H1 (cell line): ENCODE measurements at regions not wholly inside any gene's neighbourhood (a gene's known extent, or its start where the extent isn't known, plus 50 kb on each side); places are given as distances from the start of the nearest gene placed in this dataset.

ENCODE experiments used
- CTCF ChIA-PET: fragments of 300-600 bp; sonication (Branson Sonifier 250); formaldehyde crosslinking; loops from one replicate; lab custom pipeline; 2021; ENCODE audit not compliant: partially characterized antibody; lab: Charles Lee
- POLR2A ChIA-PET: fragments of 300-600 bp; sonication (Branson Sonifier 250); formaldehyde crosslinking; loops from one replicate; lab custom pipeline; 2021; ENCODE audit warnings: inconsistent platforms; ENCODE audit not compliant: partially characterized antibody; lab: Charles Lee
- DNase-seq, 2 experiments: peaks; one replicate each; pipeline versions ENCODE4 v3.0.0 to v3.0.0-alpha.2; 2010 to 2022; ENCODE audit warnings: low spot score in 2 of 2, low read depth in 1 of 2, mixed read lengths in 1 of 2
- FAIRE-seq: peaks from 2 replicates; lab custom pipeline; 2011; peaks lifted over from hg19 to GRCh38; lab: Jason Lieb, UNC
- H2AFZ ChIP-seq: 2 replicates; pipeline ENCODE4 v1.8.1; 2012; ENCODE audit warnings: low read length, inconsistent platforms
- H2AK5ac ChIP-seq: 2 replicates; pipeline ENCODE4 v1.6.1; 2013; ENCODE audit warnings: low read depth, low read length
- H2BK120ac ChIP-seq: replicated peaks from 2 replicates; pipeline ENCODE3; 2013; ENCODE audit warnings: low read depth, low read length, inconsistent platforms
- H2BK12ac ChIP-seq: 2 replicates; pipeline ENCODE4 v1.6.1; 2013; ENCODE audit warnings: low read depth, low read length
- H2BK15ac ChIP-seq: 2 replicates; pipeline ENCODE4 v1.6.1; 2013; ENCODE audit warnings: low read length
- H2BK20ac ChIP-seq: 2 replicates; pipeline ENCODE4 v1.6.1; 2013; ENCODE audit warnings: low read length
- H2BK5ac ChIP-seq: 2 replicates; pipeline ENCODE4 v1.6.1; 2013; ENCODE audit warnings: low read depth, low read length
- H3K14ac ChIP-seq: 2 replicates; pipeline ENCODE4 v1.6.1; 2013; ENCODE audit warnings: inconsistent platforms; ENCODE audit not compliant: insufficient read length
- H3K18ac ChIP-seq: 2 replicates; pipeline ENCODE4 v1.6.1; 2013; ENCODE audit warnings: low read length; ENCODE audit errors: extremely low read depth
- H3K23ac ChIP-seq: 2 replicates; pipeline ENCODE4 v1.6.1; 2013; ENCODE audit warnings: inconsistent platforms; ENCODE audit not compliant: insufficient read length
- H3K23me2 ChIP-seq: 2 replicates; pipeline ENCODE4 v1.6.1; 2013; ENCODE audit warnings: low read depth, low read length
- H3K27ac ChIP-seq: 2 replicates; pipeline ENCODE4 v1.6.1; 2011; ENCODE audit warnings: low read depth, low read length, inconsistent platforms
- H3K27me3 ChIP-seq, 4 experiments: replicated peaks in 1 of 4; 1 replicate in 1 of 4; 2 replicates in 3 of 4; pipeline versions ENCODE4 v1.6.1 to v1.8.1; 2011 to 2013; ENCODE audit warnings: low read length in 3 of 4, mild to moderate bottlenecking in 3 of 4, inconsistent platforms in 2 of 4, mixed read lengths in 2 of 4, moderate library complexity in 1 of 4; ENCODE audit not compliant: control insufficient read depth in 3 of 4, insufficient read depth in 3 of 4; ENCODE audit errors: extremely low read depth in 1 of 4
- H3K36me3 ChIP-seq, 4 experiments: 2 replicates each; pipeline versions ENCODE4 v1.6.1 to v1.8.1; 2011 to 2013; ENCODE audit warnings: mild to moderate bottlenecking in 4 of 4, low read length in 3 of 4, moderate library complexity in 2 of 4, control low read depth in 1 of 4, inconsistent platforms in 1 of 4; ENCODE audit not compliant: insufficient read depth in 4 of 4, control insufficient read depth in 2 of 4
- H3K4ac ChIP-seq: replicated peaks from 2 replicates; pipeline ENCODE3; 2013; ENCODE audit warnings: low read length, low read depth, mixed read lengths, inconsistent platforms; ENCODE audit not compliant: insufficient read length
- H3K4me1 ChIP-seq, 4 experiments: replicated peaks in 1 of 4; 1 replicate in 1 of 4; 2 replicates in 3 of 4; pipeline versions ENCODE4 v1.6.1 to v1.8.1; 2011 to 2013; ENCODE audit warnings: low read length in 3 of 4, inconsistent platforms in 2 of 4, mixed read lengths in 1 of 4; ENCODE audit not compliant: insufficient read depth in 4 of 4, control insufficient read depth in 3 of 4
- H3K4me2 ChIP-seq, 2 experiments: 2 replicates each; pipeline versions ENCODE4 v1.6.1 to v1.8.1; 2011 to 2013; ENCODE audit warnings: low read depth in 2 of 2, low read length in 2 of 2, control low read depth in 1 of 2, inconsistent platforms in 1 of 2, mild to moderate bottlenecking in 1 of 2; ENCODE audit not compliant: insufficient read depth in 1 of 2
- H3K4me3 ChIP-seq, 4 experiments: fragments of 200-600, 300-600 bp in 1 of 4; sonication (generic), shearing (Covaris generic), sonication (Bioruptor Twin) in 1 of 4; 2 replicates each; pipeline versions ENCODE4 v1.5.1 to v1.8.1; 2011 to 2016; ENCODE audit warnings: low read length in 4 of 4, low read depth in 3 of 4, control low read depth in 2 of 4, inconsistent platforms in 2 of 4, mild to moderate bottlenecking in 2 of 4, mixed read lengths in 1 of 4, moderate library complexity in 1 of 4; ENCODE audit not compliant: insufficient read depth in 2 of 4; ENCODE audit errors: extremely low read depth in 1 of 4
- H3K56ac ChIP-seq: replicated peaks from 2 replicates; pipeline ENCODE3; 2013; ENCODE audit warnings: low read depth, mild to moderate bottlenecking, mixed read lengths, low read length, inconsistent platforms; ENCODE audit not compliant: insufficient read length
- H3K79me1 ChIP-seq: 2 replicates; pipeline ENCODE4 v1.6.1; 2013; ENCODE audit warnings: low read depth, low read length, control low read depth
- H3K79me2 ChIP-seq, 2 experiments: 2 replicates each; pipeline versions ENCODE4 v1.6.1 to v1.8.1; 2012 to 2013; ENCODE audit warnings: low read length in 2 of 2, mild to moderate bottlenecking in 2 of 2, inconsistent platforms in 1 of 2; ENCODE audit not compliant: insufficient read depth in 2 of 2, control insufficient read depth in 1 of 2
- H3K9ac ChIP-seq, 4 experiments: replicated peaks in 1 of 4; 1 replicate in 1 of 4; 2 replicates in 3 of 4; pipeline versions ENCODE4 v1.6.1 to v1.8.1; 2011 to 2013; ENCODE audit warnings: low read depth in 3 of 4, low read length in 3 of 4, control low read depth in 2 of 4, mild to moderate bottlenecking in 2 of 4, moderate library complexity in 2 of 4, inconsistent platforms in 1 of 4; ENCODE audit errors: extremely low read depth in 1 of 4
- H3K9me3 ChIP-seq, 2 experiments: 2 replicates each; pipeline versions ENCODE4 v1.6.1 to v1.8.1; 2012 to 2013; ENCODE audit warnings: mild to moderate bottlenecking in 2 of 2, moderate library complexity in 2 of 2, control low read depth in 1 of 2, inconsistent platforms in 1 of 2, low read depth in 1 of 2, low read length in 1 of 2, mixed read lengths in 1 of 2; ENCODE audit not compliant: insufficient read depth in 2 of 2
- H4K20me1 ChIP-seq, 2 experiments: replicated peaks in 1 of 2; 2 replicates each; pipeline versions ENCODE3 to v1.8.1; 2011 to 2013; ENCODE audit warnings: inconsistent platforms in 2 of 2, low read length in 2 of 2, mild to moderate bottlenecking in 1 of 2; ENCODE audit not compliant: insufficient read depth in 2 of 2, control insufficient read depth in 1 of 2
- H4K5ac ChIP-seq: 2 replicates; pipeline ENCODE4 v1.6.1; 2013; ENCODE audit warnings: low read length, low read depth, mixed read lengths, inconsistent platforms; ENCODE audit not compliant: insufficient read length
- H4K8ac ChIP-seq: 2 replicates; pipeline ENCODE4 v1.8.0; 2013; ENCODE audit warnings: mild to moderate bottlenecking, moderate library complexity, low read length, inconsistent platforms; ENCODE audit not compliant: insufficient read depth; ENCODE audit errors: extremely low read depth
- H4K91ac ChIP-seq: replicated peaks from 2 replicates; pipeline ENCODE3; 2013; ENCODE audit warnings: low read length, mixed read lengths, inconsistent platforms; ENCODE audit not compliant: insufficient read length
- ASH2L ChIP-seq: fragments of 200-600, 300-600 bp; sonication (generic); IDR thresholded peaks from one replicate; pipeline ENCODE4 v1.7.1; 2017; ENCODE audit warnings: low read length
- CREB1 ChIP-seq: IDR thresholded peaks from 2 replicates; pipeline ENCODE4 v1.6.1; 2012; ENCODE audit warnings: inconsistent platforms
- CTBP2 ChIP-seq: IDR thresholded peaks from 2 replicates; pipeline ENCODE4 v1.7.0; 2011; ENCODE audit warnings: borderline replicate concordance, mild to moderate bottlenecking, moderate library complexity, mixed read lengths, low read length; ENCODE audit not compliant: insufficient read depth, insufficient read length
- EGR1 ChIP-seq: IDR thresholded peaks from 2 replicates; pipeline ENCODE4 v1.6.1; 2011; ENCODE audit warnings: low read depth, low read length, borderline replicate concordance
- GABPA ChIP-seq: IDR thresholded peaks from 2 replicates; pipeline ENCODE4 v1.6.1; 2011; ENCODE audit warnings: mild to moderate bottlenecking, low read length, moderate library complexity, borderline replicate concordance; ENCODE audit not compliant: insufficient read depth
- KDM4A ChIP-seq: IDR thresholded peaks from one replicate; pipeline ENCODE4 v1.7.1; 2012; ENCODE audit warnings: low read depth, mild to moderate bottlenecking, moderate library complexity, low read length, inconsistent platforms; ENCODE audit not compliant: severe bottlenecking
- MAFK ChIP-seq: IDR thresholded peaks from 2 replicates; pipeline ENCODE4 v1.6.1; 2012; ENCODE audit warnings: low read depth, mild to moderate bottlenecking, improper control_type of control experiment, low read length
- POLR2A ChIP-seq, 2 experiments: IDR thresholded peaks; 1 replicate in 1 of 2; 2 replicates in 1 of 2; pipeline ENCODE4 v1.6.1; 2011; ENCODE audit warnings: low read depth in 2 of 2, low read length in 2 of 2, mild to moderate bottlenecking in 2 of 2; ENCODE audit errors: control extremely low read depth in 1 of 2
- POLR2AphosphoS5 ChIP-seq: IDR thresholded peaks from 2 replicates; pipeline ENCODE4 v1.6.1; 2011; ENCODE audit warnings: low read depth, low read length
- RFX5 ChIP-seq: IDR thresholded peaks from 2 replicates; pipeline ENCODE4 v1.6.1; 2011; ENCODE audit warnings: low read depth, low read length, improper control_type of control experiment, borderline replicate concordance
- RNF2 ChIP-seq: fragments of 200-900, 300-1000 bp; sonication (generic); IDR thresholded peaks from 2 replicates; pipeline ENCODE4 v1.7.1; 2016; ENCODE audit warnings: borderline replicate concordance, low read depth, mild to moderate bottlenecking, antibody characterized with exemption, low read length; ENCODE audit not compliant: poor library complexity, severe bottlenecking; ENCODE audit errors: missing control alignments
- SIN3A ChIP-seq, 2 experiments: IDR thresholded peaks in 1 of 2; conservative IDR thresholded peaks in 1 of 2; 2 replicates each; pipeline ENCODE4 v1.6.1; 2011 to 2012; ENCODE audit warnings: low read length in 2 of 2, improper control_type of control experiment in 1 of 2, low read depth in 1 of 2, mild to moderate bottlenecking in 1 of 2
- SIRT6 ChIP-seq: IDR thresholded peaks from one replicate; pipeline ENCODE4 v1.7.1; 2012; ENCODE audit warnings: low read length, inconsistent platforms
- TAF1 ChIP-seq: IDR thresholded peaks from 2 replicates; pipeline ENCODE4 v1.6.1; 2011; ENCODE audit warnings: mild to moderate bottlenecking, low read depth, low read length
- TAF7 ChIP-seq: optimal IDR thresholded peaks from 2 replicates; pipeline ENCODE3; 2011; ENCODE audit warnings: low read depth, mild to moderate bottlenecking, inconsistent platforms, low read length, moderate library complexity, borderline replicate concordance
- TEAD4 ChIP-seq: IDR thresholded peaks from 2 replicates; pipeline ENCODE4 v1.6.1; 2012; ENCODE audit warnings: low read depth, low read length, inconsistent platforms, mixed read lengths
- WGBS, 2 experiments: shearing (Covaris generic) in 1 of 2; methylation state at CpG; one replicate each; pipeline versions ENCODE4 v1.1.6 to v1.1.7; 2013 to 2015; ENCODE audit warnings: low lambda C conversion rate in 2 of 2, mixed read lengths in 2 of 2, inconsistent platforms in 1 of 2, low coverage in 1 of 2, missing lambda C conversion rate in 1 of 2; ENCODE audit not compliant: insufficient replicate concordance in 2 of 2, insufficient coverage in 1 of 2, insufficient read length in 1 of 2; ENCODE audit errors: extremely low coverage in 1 of 2, missing lambda C conversion rate in 1 of 2; 5-methylcytosine and 5-hydroxymethylcytosine counted together

DNA sequence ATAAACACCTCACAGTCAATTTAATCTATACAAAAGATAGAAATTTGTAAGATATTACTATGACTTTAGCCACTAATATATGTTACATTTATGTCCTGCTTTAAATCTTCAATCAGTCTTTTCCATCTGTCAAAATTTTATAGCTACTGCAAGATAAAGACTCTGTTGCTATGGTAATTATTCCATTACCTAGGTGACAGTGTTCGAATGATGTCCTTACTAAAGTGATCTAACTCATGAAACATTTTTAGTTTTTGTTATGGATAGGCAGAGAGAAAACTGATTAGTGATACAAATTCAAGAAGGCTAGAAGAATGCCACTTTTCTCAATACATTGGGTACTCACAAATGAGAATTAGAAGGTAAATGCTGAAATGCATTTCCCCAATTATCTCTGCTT lies 359.9 kb upstream of the FSHR start:
- FAIRE-seq = no peak
- no peak overlapping the region for H2BK120ac ChIP-seq
- no peak overlapping the region for H3K4me2 ChIP-seq
- no peak overlapping the region for H4K91ac ChIP-seq
- H3K9ac ChIP-seq = no peak overlapping the region
- H3K27me3 ChIP-seq = no peaks in the 10 kb centered on the region
- H2AK5ac ChIP-seq = no peak overlapping the region
- no peaks in the 10 kb centered on the region for H3K9me3 ChIP-seq
- no peaks in the 10 kb centered on the region for H3K36me3 ChIP-seq
- no peaks in the 10 kb centered on the region for H4K20me1 ChIP-seq
- 82% methylated on average over 1 of the region's 1 CpG; no CpG with 5 or more reads in 1 of the 2 experiments for WGBS, 2 experiments
- no peak overlapping the region for H3K23ac ChIP-seq
- ChIA-PET POLR2A (no interaction called here), CTCF (interaction anchor here (1.0 kb wide), 1 partner anchor 571 kb away, joined by 3 read pairs; no protein-coding TSS in a partner anchor)
- H3K56ac ChIP-seq = no peak overlapping the region
- no peak overlapping the region for H3K14ac ChIP-seq
- no peak for DNase-seq
- no peak overlapping the region for H3K4me3 ChIP-seq
- H2BK12ac ChIP-seq = no peak overlapping the region
- no peak overlapping the region for H3K4ac ChIP-seq
- H2AFZ ChIP-seq = no peak overlapping the region
- H2BK5ac ChIP-seq = no peak overlapping the region
- H3K4me1 ChIP-seq = no peaks in the 10 kb centered on the region
- H2BK20ac ChIP-seq = no peak overlapping the region
- no peak overlapping the region for H4K8ac ChIP-seq
- H3K23me2 ChIP-seq = no peaks in the 10 kb centered on the region
- H3K27ac ChIP-seq = no peak overlapping the region
- H3K79me1 ChIP-seq = no peaks in the 10 kb centered on the region
- no peak overlapping the region for H3K18ac ChIP-seq
- no peak overlapping the region for H2BK15ac ChIP-seq
- no peak overlapping the region for H4K5ac ChIP-seq
- H3K79me2 ChIP-seq = no peaks in the 10 kb centered on the region
- TF ChIP-seq GABPA = no peak
- no peak for TF ChIP-seq ASH2L
- no peak for TF ChIP-seq POLR2AphosphoS5
- TF ChIP-seq RFX5 = no peak
- no peak for TF ChIP-seq MAFK
- TF ChIP-seq TAF7 = no peak
- no peak for TF ChIP-seq SIRT6
- no peak for TF ChIP-seq SIN3A (conservative IDR thresholded peaks at IDR 0.05 in 1 of 2, IDR thresholded peaks at IDR 0.05 in 1 of 2; ENCODE audit: low read depth in 1 of 2, low read length in 2 of 2)
- no peak for TF ChIP-seq CREB1
- TF ChIP-seq POLR2A (IDR thresholded peaks at IDR 0.05; ENCODE audit: control extremely low read depth in 1 of 2, low read depth in 2 of 2, low read length in 2 of 2) = no peak
- no peak for TF ChIP-seq EGR1
- no peak for TF ChIP-seq RNF2
- no peak for TF ChIP-seq KDM4A
- no peak for TF ChIP-seq TEAD4
- TF ChIP-seq TAF1 = no peak
- no peak for TF ChIP-seq CTBP2
